CD4-positive, alpha-beta T cell treated with Interleukin-2 at 100 ng/mL for 4 hours (primary cell): ENCODE measurements at regions not wholly inside any gene's neighbourhood (a gene's known extent, or its start where the extent isn't known, plus 50 kb on each side); places are given as distances from the start of the nearest gene placed in this dataset.
"Not testable (repeated sequence)": the region's sequence is repeated elsewhere in the genome, so short reads cannot be mapped to it uniquely, and the experiment has no call there.

ENCODE experiments used
- DNase-seq: peaks from one replicate; pipeline ENCODE4 v3.0.0-alpha.2; 2020; ENCODE audit warnings: low spot score

DNA sequence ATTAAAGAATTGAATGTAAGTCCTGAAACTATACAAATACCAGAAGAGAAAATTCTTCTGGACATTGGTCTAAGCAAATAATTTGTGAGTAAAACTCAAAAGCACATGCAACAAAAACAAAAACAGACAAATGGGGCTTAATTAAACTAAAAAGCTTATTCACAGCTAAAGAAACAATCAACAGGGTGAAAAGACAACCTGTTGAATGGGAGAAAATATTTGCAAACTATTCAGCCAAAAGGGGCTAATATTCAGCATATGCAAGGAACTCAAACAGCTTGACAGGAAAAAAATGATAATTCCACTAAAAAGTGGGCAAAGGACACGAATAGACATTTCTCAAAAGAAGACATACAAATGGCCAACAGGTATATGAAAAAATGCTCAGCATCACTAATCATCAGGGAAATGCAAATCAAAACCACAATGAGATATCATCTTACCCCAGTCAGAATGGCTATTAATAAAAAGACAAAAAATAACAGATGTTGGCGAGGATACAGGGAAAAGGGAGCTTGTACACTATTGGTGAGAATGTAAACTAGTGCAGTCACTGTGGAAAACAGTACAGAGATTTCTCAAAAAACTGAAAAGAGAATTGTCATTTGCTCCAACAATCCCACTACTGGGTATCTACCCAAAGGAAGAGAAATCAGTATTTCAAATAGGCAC, 177.5 kb upstream of the RTL1 start:
- DNase-seq: no peak

- no peak for DNase-seq
Observed at GRCh38 chr14:101082036-101082435, 178.5 kb upstream of the RTL1 start.

DNA sequence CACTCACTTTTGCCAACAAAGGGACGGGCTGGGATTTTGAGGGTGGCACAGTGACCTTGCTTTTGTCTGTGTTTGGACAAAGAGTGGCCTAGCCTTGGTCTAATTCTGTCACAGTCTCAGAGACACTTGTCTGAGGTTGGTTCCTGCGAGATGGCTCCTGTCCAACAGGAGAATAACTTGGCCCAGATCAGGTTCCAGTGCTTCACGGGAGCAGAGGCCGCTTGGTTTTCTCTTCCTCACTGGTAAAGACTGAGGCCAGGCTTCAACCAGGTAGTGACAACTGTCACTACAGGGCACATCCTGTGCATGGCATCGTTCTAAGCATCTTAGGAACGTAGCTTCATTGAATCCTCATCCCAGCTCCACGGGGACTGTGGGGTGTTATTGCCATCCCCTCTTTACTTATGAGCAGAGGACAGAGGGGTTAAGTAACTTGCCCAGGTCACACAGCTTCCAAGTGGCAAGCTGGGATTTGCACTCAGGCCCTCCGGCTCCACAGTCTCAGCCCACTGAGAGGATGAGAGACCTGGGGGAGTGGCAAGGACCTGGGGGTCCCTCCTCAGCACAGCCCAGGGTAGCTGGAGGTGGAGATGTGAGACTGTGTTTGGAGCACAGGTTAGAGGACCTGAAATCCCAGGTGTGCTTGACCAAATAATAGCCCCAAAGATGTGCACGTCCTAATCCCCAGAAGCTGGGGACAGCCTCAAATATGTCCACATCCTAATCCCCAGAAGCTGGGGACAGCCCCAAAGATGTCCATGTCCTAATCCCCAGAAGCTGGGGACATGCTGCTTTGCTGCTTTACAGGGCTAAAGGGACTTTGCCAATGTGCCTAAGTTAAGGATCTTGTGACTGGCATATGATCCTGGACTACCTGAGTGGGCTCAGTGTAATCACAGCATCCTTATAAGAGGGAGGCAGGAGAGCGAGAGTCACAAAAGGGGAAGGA, 179.2 kb upstream of the RTL1 start:
- DNase-seq: no peak

GRCh38 chr14:101083564-101084435, 180.3 kb upstream of the RTL1 start:
- DNase-seq: no peak

DNA sequence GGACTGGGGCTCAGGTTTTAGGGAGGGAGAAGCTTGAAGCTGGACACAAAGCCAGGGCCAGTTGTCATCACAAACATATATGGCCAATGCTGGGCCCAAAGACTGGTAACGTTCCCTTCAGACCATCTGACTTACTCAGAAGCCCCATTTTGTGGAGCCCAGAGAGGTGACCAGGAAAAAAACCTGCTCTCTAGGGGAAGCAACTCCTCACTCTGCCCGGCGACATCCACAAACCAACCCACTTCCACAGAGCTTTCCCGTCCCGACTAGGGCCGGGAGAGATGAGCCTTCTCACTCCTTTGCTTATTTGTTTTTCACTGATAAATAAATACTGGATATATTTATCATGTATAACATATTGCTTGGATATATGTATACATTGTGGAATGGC, 180.9 kb upstream of the RTL1 start:
- DNase-seq: no peak

- no peak for DNase-seq
Observed at GRCh38 chr14:101086926-101087325, 183.4 kb upstream of the RTL1 start.

GRCh38 chr14:101087614-101088394, 184.3 kb upstream of the RTL1 start:
- DNase-seq: no peak

DNA sequence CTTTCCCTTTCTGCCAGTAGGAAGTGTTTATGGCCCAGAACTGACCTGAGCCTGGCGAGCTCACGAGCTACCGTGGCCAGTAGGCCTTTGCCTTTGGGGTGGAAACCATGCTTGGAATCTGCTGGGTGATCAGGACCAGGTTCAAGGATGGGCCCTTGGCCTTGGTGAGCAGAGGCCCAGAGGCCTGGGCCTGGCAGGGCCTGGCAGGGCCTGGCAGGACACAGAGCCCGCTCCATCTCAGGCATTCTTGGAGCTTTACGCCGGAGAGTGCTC, 184.8 kb upstream of the RTL1 start:
- no peak for DNase-seq

- DNase-seq: no peak
Observed at GRCh38 chr14:101088714-101089113, 185.2 kb upstream of the RTL1 start.

DNA sequence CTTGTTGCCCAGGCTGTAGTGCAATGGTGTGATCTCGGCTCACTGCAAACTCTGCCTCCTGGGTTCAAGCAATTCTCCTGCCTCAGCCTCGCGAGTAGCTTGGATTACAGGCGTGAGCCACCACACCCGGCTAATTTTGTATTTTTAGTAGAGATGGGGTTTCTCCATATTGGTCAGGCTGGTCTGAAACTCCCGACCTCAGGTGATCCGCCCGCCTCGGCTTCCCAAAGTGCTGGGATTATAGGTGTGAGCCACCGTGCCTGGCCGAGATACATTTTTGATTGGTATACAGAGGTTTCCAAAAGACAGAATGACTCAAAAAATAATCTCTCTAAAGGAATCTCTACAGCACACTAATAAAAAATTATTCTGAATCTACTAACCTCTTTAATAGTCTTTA, 187.0 kb upstream of the RTL1 start:
- not testable (repeated sequence) for DNase-seq

DNA sequence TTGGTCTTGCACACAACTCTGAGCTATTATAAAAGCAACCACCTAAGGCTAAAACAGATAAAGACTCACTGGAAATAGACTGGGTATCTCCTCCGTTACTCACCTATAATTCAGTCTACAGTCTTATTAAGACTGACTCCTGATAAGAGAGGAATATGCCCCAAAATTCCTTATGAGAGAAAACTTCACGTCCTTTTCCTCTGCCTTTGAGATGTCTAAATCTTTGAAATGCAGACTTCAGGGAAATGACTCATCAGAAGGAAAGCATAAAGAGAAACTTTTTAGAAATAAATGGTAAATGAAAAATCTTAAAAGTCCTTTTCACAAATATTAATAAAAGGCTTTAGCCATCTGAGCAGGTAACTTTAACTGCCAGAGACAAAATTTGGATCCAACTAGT, 187.5 kb upstream of the RTL1 start:
- DNase-seq: no peak

GRCh38 chr14:101094916-101095315, 191.4 kb upstream of the RTL1 start:
- DNase-seq: not testable (repeated sequence)

- DNase-seq: no peak
Observed at GRCh38 chr14:101096551-101096950, 193.0 kb upstream of the RTL1 start.

DNA sequence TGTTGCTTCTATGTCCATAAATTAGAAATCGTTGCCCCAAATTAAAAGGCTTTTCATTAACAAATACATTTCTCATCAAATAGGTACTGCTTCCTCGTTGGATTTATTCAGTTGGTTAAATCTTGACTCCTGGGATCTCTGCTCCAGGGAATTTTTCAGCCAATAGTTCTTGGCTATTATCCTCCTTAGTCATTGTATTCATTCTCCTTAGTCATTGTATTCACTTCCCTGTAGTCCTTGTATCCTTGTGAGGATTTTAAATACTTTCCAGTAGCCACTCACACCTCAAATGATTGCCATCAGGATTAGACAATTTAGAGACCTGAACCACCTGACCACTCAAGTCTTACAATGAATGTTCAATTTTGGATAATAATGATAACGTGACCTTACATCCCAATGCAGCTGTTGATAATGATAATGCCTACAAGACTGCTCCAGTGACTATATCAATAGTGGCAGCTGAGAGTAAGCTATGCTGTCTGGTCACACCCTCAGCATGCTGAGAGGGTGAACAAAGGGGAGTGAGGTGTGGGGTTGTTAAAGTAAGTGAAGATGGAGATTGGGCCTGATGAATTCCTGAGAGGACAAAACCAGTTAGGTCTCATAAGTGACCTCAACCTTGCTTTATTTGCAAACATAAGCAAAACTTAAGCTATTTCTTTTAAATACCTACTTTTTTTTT, 193.7 kb upstream of the RTL1 start:
- DNase-seq: no peak

DNA sequence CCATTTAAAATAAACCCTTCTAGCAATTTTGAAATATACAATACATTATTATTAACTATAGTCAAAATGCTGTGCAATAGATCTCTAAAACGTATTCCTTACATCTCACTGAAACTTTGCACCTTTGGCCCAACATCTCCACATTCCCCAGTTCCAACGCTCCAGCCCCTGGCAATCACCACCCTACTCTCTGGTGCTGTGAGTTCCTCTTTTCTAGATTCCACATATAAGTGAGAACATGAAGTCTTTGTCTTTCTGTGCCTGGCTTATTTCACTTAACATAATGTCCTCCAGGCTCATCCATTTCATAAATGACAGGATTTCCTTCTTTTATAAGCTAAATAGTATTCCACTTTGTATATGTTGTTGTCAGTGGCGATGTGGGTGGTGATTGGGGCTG, 194.7 kb upstream of the RTL1 start:
- no peak for DNase-seq

DNA sequence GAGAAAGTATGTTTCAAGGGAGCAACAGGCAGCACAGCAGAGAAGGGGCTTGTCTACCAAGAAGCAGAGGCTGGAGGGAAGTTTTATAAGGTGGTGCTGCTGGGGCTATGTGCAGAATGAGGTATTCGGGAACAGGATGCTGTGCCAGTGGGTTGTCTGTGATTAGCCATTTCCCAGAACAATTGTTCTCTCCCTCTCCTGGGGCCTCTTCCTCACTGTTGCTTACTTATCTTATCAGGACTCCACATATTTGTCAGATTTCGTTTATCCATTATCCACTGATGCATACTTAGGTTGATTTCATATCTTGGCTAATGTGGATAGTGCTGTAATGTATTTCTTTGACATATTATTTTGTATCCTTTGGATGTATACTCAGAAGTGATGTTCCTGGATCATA, 195.1 kb upstream of the RTL1 start:
- DNase-seq: no peak

DNA sequence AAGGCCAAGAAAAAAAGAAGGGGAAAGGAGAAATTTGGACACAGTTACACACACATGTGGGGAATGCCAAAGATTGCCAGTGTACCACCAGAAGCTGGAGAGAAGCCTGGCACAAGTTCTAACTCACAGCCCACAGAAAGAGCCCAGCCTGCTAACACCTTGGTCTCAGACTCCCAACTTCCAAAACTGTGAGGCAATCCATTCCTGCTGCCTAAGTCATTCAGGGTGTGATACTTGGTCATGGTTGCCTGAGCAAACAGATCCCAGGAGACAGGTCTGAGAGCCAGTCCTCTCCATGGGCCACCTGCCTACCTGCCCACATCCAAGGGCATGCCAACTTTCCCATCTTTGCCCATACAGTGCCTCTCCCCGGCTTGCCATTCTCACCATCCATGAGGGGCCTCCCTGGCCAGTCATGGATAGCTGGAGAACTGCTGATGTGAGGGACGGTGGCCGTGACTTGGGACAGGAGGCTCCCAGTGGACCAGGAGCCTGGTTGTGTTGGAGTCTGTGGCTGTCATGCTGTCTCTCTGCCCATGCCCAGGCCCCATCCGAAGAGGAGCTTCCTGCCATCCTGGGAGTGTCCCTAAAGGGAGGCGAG, 198.0 kb upstream of the RTL1 start:
- DNase-seq: no peak

DNA sequence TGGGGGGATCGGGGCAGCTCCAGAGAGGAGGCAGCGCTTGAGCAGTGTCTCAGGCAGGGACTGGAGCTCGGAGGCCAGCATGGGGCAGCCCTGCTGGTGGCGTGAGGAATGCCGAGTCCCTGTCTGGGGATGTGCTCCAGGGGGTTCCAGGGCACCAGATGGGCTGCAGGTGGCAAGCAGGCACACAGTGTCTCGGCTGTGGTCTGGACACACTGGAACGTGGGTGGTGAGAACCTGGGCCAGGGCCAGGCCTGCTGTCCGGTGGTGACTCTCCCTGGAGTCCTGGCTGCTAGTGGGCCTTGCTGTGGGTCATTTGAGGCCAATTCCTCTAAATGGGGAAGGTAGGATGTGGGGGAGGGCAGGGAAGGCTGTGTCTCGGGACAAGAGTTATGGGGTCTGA, 199.4 kb upstream of the RTL1 start:
- no peak for DNase-seq

GRCh38 chr14:101103321-101103901, 199.9 kb upstream of the RTL1 start:
- DNase-seq: no peak

- no peak for DNase-seq
Observed at GRCh38 chr14:101104485-101104884, 201.0 kb upstream of the RTL1 start.

DNA sequence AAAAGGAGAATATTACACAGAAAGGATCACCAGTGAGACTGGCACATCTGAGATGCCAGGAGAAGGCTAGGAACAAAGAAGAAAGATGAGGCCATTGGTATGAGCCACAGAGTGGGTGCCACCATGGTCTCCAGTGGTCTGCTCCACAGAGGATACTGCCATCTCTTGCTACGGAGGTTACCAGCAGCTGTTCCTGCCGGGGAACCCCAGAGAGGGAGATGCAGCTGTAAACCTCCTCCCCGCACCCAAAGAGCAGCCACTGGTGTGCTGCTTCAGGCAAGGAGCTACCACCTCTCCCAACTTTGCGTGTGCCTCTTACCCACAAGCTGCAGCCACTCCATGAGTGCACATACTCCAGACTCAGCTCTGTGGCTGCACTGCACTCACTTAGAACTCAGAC, 201.5 kb upstream of the RTL1 start:
- no peak for DNase-seq
